MM.1S (cell line): ENCODE measurements at regions not wholly inside any gene's neighbourhood (a gene's known extent, or its start where the extent isn't known, plus 50 kb on each side); places are given as distances from the start of the nearest gene placed in this dataset.

ENCODE experiments used
- DNase-seq: peaks from one replicate; pipeline ENCODE4 v3.0.0-alpha.2; 2015
- H2AFZ ChIP-seq: fragments of 300-600 bp; sonication (generic); 2 replicates; pipeline ENCODE4 v1.6.0; 2016; ENCODE audit warnings: antibody characterized with exemption, low read length
- H3F3A ChIP-seq: fragments of 300-600 bp; sonication (generic); 2 replicates; pipeline ENCODE4 v1.6.1; 2016; ENCODE audit warnings: mild to moderate bottlenecking, antibody characterized with exemption, low read length, moderate library complexity, mixed read lengths; ENCODE audit not compliant: insufficient read depth
- H3K27ac ChIP-seq: fragments of 300-600 bp; sonication (generic); 2 replicates; pipeline ENCODE4 v1.5.1; 2016; ENCODE audit warnings: mild to moderate bottlenecking, low read length
- H3K27me3 ChIP-seq: fragments of 300-600 bp; sonication (generic); replicated peaks from 2 replicates; pipeline ENCODE4 v1.6.0; 2016; ENCODE audit warnings: low read length; ENCODE audit not compliant: insufficient read depth
- H3K36me3 ChIP-seq: fragments of 300-600 bp; sonication (generic); replicated peaks from 2 replicates; pipeline ENCODE4 v1.6.1; 2016; ENCODE audit warnings: mild to moderate bottlenecking, low read length, mixed read lengths; ENCODE audit not compliant: insufficient read depth
- H3K4me1 ChIP-seq: fragments of 300-600 bp; sonication (generic); 2 replicates; pipeline ENCODE4 v1.6.1; 2016; ENCODE audit warnings: low read length, mixed read lengths
- H3K4me2 ChIP-seq: fragments of 300-600 bp; sonication (generic); 2 replicates; pipeline ENCODE4 v1.6.0; 2016; ENCODE audit warnings: low read depth, low read length
- H3K4me3 ChIP-seq: fragments of 300-600 bp; sonication (generic); 2 replicates; pipeline ENCODE4 v1.5.1; 2016; ENCODE audit warnings: low read length, mixed read lengths
- H3K79me2 ChIP-seq: fragments of 300-600 bp; sonication (generic); 2 replicates; pipeline ENCODE4 v1.6.1; 2016; ENCODE audit warnings: mixed run types, low read length, mixed read lengths
- H3K9ac ChIP-seq: fragments of 300-600 bp; sonication (generic); 2 replicates; pipeline ENCODE4 v1.6.1; 2016; ENCODE audit warnings: low read length, mixed read lengths
- H3K9me2 ChIP-seq: fragments of 300-600 bp; sonication (generic); replicated peaks from 2 replicates; pipeline ENCODE4 v1.6.1; 2016; ENCODE audit warnings: mild to moderate bottlenecking, low read length, mixed read lengths; ENCODE audit not compliant: insufficient read depth
- H3K9me3 ChIP-seq: fragments of 300-600 bp; sonication (generic); replicated peaks from 2 replicates; pipeline ENCODE4 v1.6.1; 2016; ENCODE audit warnings: mild to moderate bottlenecking, low read length, mixed read lengths; ENCODE audit not compliant: insufficient read depth
- H4K20me1 ChIP-seq: fragments of 300-600 bp; sonication (generic); 2 replicates; pipeline ENCODE4 v1.6.1; 2016; ENCODE audit warnings: mild to moderate bottlenecking, low read length, moderate library complexity, mixed read lengths; ENCODE audit not compliant: insufficient read depth
- CTCF ChIP-seq: fragments of 300-600 bp; sonication (generic); IDR thresholded peaks from 2 replicates; pipeline ENCODE4 v1.5.1; 2016; ENCODE audit warnings: antibody characterized with exemption, low read length, mixed read lengths
- EZH2 ChIP-seq: fragments of 300-600 bp; sonication (generic); optimal IDR thresholded peaks from 2 replicates; pipeline ENCODE3; 2017; ENCODE audit warnings: low read depth, mild to moderate bottlenecking, antibody characterized with exemption, low read length, mixed read lengths
- EZH2phosphoT487 ChIP-seq: fragments of 300-600 bp; sonication (generic); IDR thresholded peaks from 2 replicates; pipeline ENCODE4 v1.6.1; 2018; ENCODE audit warnings: antibody characterized with exemption, low read length

- no peaks in the 10 kb centered on the region for H4K20me1 ChIP-seq
These were observed 900.5 kb downstream of the EPHA3 start for GRCh38 chr3:90007778-90008499.

GRCh38 chr3:90010341-90010740 lies 902.9 kb downstream of the EPHA3 start:
- Histone ChIP-seq H3K9me3 (no peaks in the 10 kb centered on the region), H2AFZ (no peak overlapping the region), H3K36me3 (no peaks in the 10 kb centered on the region), H3K4me2 (no peak overlapping the region), H3K9ac (no peak overlapping the region), H3K4me3 (no peak overlapping the region), H3K27ac (no peak overlapping the region), H3K79me2 (no peaks in the 10 kb centered on the region), H3K27me3 (no peaks in the 10 kb centered on the region), H3K4me1 (no peaks in the 10 kb centered on the region; the same call in 1 of the 2 replicates), H4K20me1 (no peaks in the 10 kb centered on the region), H3K9me2 (no peaks in the 10 kb centered on the region), H3F3A (no peaks in the 10 kb centered on the region; the same call in 1 of the 2 replicates)
- no peak for TF ChIP-seq CTCF
- TF ChIP-seq EZH2: no peak
- TF ChIP-seq EZH2phosphoT487: no peak
- no peak for DNase-seq

More at GRCh38 chr3:90007778-90008499, 900.5 kb downstream of the EPHA3 start:
- no peak overlapping the region for H3K4me3 ChIP-seq
- H3K9me3 ChIP-seq: no peaks in the 10 kb centered on the region
- H3K27ac ChIP-seq: no peak overlapping the region
- H2AFZ ChIP-seq: no peak overlapping the region
- H3F3A ChIP-seq: no peaks in the 10 kb centered on the region; the same call in 1 of the 2 replicates
- TF ChIP-seq EZH2phosphoT487: no peak
- TF ChIP-seq EZH2: no peak
- H3K9me2 ChIP-seq: no peaks in the 10 kb centered on the region
- H3K4me2 ChIP-seq: no peak overlapping the region
- no peaks in the 10 kb centered on the region; the same call in 1 of the 2 replicates for H3K4me1 ChIP-seq
- no peak for DNase-seq
- H3K36me3 ChIP-seq: no peaks in the 10 kb centered on the region
- no peak overlapping the region for H3K9ac ChIP-seq
- H3K27me3 ChIP-seq: no peaks in the 10 kb centered on the region
- H3K79me2 ChIP-seq: no peaks in the 10 kb centered on the region

- DNase-seq: no peak
- H3K4me1 ChIP-seq: no peaks in the 10 kb centered on the region; the same call in 1 of the 2 replicates
These were observed 903.7 kb downstream of the EPHA3 start for GRCh38 chr3:90011131-90011530.

More at GRCh38 chr3:90011131-90011530, 903.7 kb downstream of the EPHA3 start:
- H3F3A ChIP-seq: no peaks in the 10 kb centered on the region
- H2AFZ ChIP-seq: 0 out of 2 replicates have a peak overlapping the region, but pooled peaks have one; percentile 4
- no peaks in the 10 kb centered on the region for H3K36me3 ChIP-seq
- no peaks in the 10 kb centered on the region for H3K27me3 ChIP-seq
- H3K9me3 ChIP-seq: no peaks in the 10 kb centered on the region
- no peak overlapping the region for H3K4me3 ChIP-seq
- H3K9me2 ChIP-seq: no peaks in the 10 kb centered on the region
- H3K27ac ChIP-seq: no peak overlapping the region
- H3K79me2 ChIP-seq: no peaks in the 10 kb centered on the region
- H3K4me2 ChIP-seq: no peak overlapping the region
- H4K20me1 ChIP-seq: no peaks in the 10 kb centered on the region
- H3K9ac ChIP-seq: no peak overlapping the region
- TF ChIP-seq EZH2phosphoT487: no peak
- no peak for TF ChIP-seq CTCF
- TF ChIP-seq EZH2: no peak
